Tibial nerve (tissue), 4 donors: ENCODE measurements at regions not wholly inside any gene's neighbourhood (a gene's known extent, or its start where the extent isn't known, plus 50 kb on each side); places are given as distances from the start of the nearest gene placed in this dataset.
"Not testable (repeated sequence)": the region's sequence is repeated elsewhere in the genome, so short reads cannot be mapped to it uniquely, and the experiment has no call there.

Experiments used
- EP300 ChIP-seq, 2 donors: sonication (generic); formaldehyde crosslinking; IDR thresholded peaks; one replicate each; pipeline ENCODE4 v1.6.1; 2017; ENCODE audit warnings: antibody characterized with exemption in 2 of 2, mild to moderate bottlenecking in 1 of 2
- POLR2A ChIP-seq, 2 donors: fragments of 450-650 bp; IDR thresholded peaks; one replicate each; pipeline ENCODE4 v1.6.1; 2017; ENCODE audit warnings: antibody characterized with exemption in 2 of 2, mild to moderate bottlenecking in 2 of 2, moderate library complexity in 2 of 2
- TF ChIP-seq, protein P1 (sequence below), 5 experiments: fragments of 200-600 bp in 3 of 5; fragments of 450-650 bp in 2 of 5; sonication (generic) in 3 of 5; IDR thresholded peaks; one replicate each; pipeline ENCODE4 v1.5.1; 2016 to 2019; ENCODE audit warnings: antibody characterized with exemption in 5 of 5, mild to moderate bottlenecking in 3 of 5, moderate library complexity in 2 of 5

DNA sequence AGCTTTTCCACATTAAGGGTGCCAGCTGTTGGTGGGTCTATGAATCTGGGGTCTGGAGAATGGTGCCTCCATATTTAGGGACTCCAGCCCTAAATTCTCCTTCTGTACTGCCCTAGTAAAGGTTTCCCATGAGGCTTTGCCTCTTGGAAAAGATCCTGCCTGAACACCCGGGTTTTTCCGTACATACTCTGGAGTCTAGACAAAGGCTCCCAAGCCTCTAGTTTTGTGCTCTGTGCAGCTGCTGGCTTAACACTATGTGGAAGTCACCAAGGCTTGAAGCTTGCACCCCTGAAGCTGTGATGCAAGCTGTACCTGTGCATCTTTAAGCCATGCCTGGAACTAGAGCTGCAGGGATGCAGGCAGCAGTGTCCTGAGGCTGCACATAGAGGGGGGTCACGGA is 230.5 kb downstream of the CWH43 start:
- TF ChIP-seq, protein P1, sequence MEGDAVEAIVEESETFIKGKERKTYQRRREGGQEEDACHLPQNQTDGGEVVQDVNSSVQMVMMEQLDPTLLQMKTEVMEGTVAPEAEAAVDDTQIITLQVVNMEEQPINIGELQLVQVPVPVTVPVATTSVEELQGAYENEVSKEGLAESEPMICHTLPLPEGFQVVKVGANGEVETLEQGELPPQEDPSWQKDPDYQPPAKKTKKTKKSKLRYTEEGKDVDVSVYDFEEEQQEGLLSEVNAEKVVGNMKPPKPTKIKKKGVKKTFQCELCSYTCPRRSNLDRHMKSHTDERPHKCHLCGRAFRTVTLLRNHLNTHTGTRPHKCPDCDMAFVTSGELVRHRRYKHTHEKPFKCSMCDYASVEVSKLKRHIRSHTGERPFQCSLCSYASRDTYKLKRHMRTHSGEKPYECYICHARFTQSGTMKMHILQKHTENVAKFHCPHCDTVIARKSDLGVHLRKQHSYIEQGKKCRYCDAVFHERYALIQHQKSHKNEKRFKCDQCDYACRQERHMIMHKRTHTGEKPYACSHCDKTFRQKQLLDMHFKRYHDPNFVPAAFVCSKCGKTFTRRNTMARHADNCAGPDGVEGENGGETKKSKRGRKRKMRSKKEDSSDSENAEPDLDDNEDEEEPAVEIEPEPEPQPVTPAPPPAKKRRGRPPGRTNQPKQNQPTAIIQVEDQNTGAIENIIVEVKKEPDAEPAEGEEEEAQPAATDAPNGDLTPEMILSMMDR (IDR thresholded peaks at IDR 0.05) = not testable (repeated sequence)
- not testable (repeated sequence) for TF ChIP-seq POLR2A, EP300 (IDR thresholded peaks at IDR 0.05)
